ENCODE measurements at regions not wholly inside any gene's neighbourhood (a gene's known extent, or its start where the extent isn't known, plus 50 kb on each side); places are given as distances from the start of the nearest gene placed in this dataset.

DNA sequence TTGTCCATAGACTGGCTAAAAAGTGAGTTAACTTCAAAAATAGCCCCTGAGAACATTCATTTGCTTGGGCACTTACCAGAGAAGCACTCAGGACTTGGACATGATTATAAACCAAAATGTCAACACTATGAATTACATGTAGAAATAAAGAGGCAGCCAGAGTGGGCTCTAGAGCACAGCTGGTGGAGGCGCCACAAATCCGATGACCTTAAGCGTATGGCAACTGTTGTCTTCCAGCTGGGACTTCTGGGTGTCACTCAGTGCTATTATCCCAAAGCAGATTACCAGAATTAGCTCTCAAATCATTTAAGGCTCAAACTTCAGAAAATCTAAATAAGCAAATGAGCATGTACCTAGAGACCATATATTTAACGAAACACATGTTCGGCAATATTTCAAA is 1255.5 kb upstream of the SLC10A2 start:
- no peak for DNase-seq

DNA sequence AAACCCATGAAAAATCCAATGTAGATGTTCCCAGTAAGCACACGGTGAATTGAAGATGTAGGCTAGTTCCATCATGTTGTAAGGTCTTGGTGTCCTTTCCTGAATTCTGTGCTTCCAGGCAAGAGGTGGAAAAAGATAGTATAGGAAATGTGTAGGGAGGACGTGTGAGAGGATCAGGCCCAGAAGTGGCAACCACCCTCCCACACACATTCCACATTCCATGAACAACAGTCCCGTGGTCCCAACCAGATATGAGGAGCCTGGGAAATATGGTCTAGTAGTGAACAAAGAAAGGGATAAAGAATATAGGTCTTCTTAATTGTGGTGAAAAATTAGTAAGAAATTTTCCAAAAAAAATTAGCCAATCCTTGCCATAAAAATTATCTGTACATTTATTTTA is 1254.2 kb upstream of the SLC10A2 start:
- DNase-seq = no peak

DNA sequence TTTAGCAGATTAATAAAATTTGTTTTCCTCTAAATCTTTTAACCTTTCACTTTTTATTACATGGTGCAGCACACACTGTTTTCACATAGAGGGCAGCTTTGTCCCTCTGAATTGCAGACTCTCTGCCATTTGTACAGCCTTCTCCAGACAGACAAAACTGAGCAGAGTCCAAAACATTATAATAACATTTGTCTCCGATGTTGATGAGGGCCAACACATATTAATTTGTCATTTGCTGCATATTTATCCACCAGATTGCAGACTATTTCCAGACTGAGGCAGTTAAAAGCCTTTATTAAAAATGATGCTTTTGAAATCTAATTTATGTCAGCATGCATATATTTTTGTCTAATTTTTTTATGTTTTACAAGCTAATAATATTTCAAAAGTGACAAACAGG is 1251.9 kb upstream of the SLC10A2 start:
- DNase-seq = peak; percentile 32 to 69

DNA sequence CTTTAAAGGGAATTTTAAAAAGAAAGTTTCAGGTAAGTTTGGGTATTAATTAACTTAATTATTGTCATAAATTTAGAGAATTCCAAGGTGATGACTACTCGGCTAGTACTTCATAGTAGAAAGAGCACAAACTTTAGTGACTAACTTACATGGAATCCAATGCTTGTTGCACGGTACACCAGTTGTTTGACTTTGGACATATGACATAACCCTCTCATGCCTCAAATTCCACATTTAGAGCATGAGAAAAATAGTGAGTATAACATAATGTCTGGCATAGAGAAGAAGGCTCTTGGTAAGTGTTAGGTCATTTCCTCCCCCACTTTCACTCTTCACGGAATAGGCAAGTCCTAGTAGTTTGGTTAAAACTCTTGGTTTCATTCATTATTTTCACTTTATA is 1249.4 kb upstream of the SLC10A2 start:
- no peak for DNase-seq

DNA sequence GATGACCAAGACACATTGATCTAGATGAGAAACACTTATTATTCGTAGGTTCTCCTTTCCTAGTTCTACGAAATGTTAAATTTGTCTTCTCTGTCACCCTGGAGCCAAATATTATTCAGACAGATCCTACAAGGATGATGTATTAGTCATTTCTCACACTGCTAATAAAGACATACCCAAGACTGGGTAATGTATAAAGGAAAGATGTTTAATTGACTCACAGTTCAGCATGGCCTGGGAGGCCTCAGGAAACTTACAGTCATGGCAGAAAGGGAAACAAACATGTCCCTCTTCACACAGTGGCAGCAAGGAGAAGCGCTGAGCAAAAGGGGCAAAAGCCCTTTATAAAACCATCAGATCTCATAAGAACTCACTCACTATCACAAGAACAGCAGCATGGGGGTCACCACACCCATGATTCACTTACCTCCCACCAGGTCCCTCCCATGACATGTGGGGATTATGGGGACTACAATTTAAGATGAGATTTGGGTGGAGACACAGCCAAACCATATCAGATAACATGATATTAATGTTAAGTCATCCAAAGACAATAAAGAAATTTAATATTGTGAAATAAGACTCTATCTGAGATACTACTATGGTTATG is 1248.8 kb upstream of the SLC10A2 start:
- DNase-seq = no peak

DNA sequence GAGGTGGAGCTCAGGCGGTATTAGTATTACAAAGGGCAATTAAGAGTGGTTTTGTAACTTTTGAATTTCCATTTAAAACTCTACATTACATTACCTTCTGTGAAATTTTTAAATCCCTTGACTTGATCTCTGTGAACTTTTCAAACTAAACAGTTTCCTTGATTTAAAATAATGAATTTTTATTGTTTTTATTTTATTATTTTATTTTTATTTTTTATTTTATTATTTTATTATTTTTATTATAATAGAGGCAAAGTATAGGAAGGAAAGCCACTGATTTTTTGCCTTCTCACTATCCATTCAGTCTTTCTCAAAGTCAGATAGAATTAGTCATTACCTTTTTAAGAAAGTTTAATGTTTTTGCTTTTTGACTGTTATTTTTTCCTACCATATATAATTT is 1248.1 kb upstream of the SLC10A2 start:
- no peak for DNase-seq

DNA sequence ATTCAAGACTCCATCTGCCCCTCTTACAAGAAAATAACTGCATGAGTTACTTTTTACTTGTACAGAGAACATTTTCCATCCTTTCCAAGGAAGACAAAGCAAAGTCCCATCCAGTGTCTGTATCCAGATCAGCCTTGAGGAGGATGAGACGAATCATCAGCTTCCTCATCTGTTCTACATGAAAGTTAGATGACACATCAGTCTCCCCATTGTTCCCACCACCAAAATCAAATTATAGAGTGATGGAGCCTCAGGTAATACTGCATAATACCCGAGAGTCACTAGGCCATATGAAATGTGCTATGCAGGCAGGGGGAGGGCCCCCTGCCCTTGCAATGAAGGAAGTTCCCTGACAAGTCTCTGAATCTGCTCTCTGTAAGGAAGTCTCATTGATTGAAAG is 1244.6 kb upstream of the SLC10A2 start:
- no peak for DNase-seq

DNA sequence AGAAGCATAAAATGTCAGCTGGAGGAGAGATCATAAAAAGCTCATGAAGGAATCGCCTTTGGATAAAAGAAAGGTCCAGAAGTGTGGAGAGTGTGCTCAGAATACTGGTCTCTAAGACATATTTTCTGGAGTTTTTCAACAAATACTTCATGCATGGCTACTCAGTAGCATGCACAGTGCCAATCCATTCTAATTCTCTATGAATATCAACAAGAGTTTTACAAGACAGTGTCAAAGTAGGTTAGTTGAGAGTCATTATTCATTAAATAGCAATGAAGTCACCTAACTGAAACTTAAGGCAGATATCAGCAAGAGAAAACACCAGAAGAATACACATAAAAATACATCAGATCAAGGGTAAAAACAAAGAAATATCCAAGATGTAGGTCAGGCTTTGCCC is 1243.2 kb upstream of the SLC10A2 start:
- DNase-seq = no peak

DNA sequence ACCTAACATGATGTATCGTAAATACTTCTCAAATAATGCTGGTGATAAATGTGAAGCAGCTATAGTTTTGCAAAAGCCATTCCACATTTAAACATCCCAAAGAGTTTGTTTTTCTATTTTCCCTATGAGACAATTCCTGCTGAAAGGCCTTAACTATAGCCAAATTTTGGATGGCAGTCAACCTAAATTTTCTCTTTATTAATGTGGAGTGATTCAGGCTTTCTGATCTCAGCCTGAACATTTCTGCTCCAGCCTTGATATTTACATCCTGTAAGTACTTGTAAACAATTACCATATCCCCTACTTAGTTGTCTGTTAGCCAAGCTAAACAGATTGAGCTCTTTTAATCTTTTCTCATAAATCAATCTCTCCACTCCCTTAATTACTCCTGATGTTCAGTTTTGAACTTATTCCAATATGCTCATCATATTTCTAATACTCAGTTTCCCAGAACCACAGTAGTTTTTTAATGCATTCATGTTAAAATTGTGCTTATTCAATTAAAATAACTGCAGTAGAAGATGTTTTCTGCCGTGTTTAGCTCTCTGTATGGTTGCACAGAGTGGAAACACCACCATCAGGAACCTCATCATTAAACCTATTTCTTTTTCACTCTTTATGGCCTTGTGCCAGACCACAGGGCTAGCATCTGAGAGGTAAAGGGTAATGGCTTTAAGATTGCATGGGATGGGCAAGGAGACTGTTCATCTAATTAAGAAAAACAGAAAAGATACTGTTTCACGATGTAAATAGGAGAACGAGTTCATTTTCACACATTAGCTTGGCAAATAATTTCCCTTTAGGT is 1235.2 kb upstream of the SLC10A2 start:
- no peak for DNase-seq

DNA sequence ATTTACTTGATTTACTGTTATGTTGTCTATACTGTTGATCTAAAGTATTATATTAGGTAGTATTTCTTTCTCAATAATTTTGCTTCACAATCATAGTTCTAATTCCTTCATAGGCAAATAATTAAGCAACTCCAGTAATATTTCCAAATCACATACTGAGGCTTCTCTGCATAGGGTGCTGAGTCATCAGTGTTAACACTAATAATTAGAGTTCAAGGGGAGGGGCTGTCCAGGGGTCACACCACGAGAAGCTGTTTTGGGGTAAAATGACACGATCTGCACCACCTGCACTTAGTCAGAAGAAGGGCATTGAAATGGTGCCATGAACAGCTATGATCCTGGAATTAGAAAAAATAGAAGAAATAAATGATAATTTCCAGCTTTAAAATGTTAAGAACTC is 1230.9 kb upstream of the SLC10A2 start:
- DNase-seq = no peak

DNA sequence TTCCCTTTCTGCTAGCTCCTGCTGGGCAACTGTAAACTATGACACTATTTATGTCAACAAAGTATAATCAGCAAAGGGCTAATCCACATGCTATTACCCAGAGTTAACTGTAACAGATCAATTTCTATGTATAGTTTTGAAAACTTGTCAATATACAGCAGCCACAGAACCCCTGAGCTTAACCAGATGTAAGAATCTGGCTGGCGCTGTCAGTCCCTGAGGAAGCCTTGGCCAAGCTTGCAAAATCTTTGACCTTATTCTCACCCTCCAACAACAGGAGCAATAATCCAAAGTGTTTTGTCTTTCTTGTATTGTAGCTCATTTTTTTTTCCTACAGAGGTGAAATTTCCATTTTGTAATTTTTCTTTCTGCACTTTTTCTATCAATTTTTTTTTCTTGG is 1230.1 kb upstream of the SLC10A2 start:
- DNase-seq = no peak

DNA sequence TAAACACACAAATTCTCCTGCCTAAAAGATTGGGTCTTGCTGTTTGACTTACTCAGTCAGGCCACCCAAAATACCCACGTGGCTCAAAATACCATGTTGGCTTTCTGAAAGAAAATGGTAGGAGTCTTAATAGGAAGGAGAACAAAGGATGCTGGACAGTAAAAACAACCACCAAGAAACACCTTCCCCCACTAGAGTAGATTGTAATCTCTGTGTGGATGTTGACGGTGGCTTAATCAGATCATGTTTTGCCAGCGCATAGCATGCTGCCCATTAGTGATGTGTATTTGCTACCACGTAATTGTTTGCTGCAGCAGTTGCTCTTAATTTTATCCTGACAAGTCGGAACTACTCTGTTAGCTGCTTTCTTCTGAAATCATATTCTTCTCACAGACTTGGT is 1229.3 kb upstream of the SLC10A2 start:
- DNase-seq = no peak

DNA sequence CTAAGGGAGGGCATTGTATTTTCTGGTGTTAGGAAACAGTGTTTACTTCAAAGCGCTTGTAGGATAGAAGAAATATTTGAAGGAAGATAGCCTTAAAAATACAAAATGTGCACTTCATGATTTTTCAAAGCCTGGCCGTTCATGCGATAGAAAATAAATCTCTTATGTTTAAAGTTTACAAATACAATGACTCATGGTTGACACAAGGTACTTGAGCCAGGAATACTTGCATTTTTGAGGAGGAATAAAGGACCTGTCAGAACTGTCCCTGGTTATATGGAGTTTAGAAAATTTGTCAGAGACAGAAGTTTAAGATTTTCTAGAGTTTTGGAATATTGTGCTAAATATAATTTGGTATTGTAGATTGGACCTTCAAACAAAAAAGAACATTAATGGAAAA is 1223.2 kb upstream of the SLC10A2 start:
- DNase-seq = no peak

DNA sequence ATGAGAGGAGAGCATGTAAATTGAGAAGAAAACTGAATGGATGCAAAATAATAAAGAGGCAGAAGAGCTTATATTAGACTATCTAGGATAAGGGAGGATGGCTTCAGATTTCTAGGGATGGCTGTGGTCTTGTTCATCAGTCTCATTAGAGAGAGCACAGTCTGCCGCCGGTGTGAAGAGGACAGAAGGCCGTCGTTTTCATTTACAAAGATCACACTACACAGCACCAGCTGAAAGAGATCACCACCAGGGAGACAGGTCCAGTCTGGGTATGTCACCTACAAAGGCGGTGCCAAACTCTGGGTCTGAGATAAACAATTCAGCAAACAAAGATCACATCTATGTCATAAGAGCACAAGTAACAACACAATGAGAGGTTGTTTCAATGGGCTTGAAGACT is 1222.3 kb upstream of the SLC10A2 start:
- DNase-seq = no peak

DNA sequence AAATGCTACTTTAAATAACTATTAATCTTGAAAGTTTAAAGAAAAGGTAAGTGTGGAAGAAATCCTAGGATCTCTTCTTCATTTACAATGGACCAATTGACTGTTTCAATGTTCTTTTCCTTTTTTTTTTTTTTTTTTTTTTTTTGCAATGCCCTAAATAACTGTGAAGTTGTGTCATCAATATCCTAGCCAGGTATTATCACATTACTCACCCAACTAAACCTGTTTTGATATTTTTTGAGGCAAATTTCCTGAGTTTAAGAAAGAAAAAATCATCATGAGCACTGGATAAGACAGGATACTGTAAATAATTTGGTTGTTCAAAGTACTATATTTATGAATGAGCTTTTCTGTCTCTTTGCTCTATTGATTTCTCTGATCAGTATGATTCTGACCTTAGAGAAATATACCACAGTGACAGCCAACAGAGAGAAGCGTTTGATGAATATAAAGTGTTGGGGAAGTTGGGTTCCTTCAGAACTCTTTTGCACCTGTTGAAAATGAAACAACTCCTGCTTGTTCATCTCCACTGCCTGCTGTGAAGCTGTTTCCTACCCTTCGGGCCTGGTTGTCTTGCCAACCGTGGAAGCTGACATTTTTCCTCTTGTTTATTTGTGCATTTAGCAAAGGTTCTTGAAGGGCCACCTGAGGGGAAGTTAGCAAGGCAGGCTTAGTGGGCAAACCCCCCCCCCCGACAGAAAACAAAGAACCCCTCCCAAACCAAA is 1220.5 kb upstream of the SLC10A2 start:
- no peak for DNase-seq

DNA sequence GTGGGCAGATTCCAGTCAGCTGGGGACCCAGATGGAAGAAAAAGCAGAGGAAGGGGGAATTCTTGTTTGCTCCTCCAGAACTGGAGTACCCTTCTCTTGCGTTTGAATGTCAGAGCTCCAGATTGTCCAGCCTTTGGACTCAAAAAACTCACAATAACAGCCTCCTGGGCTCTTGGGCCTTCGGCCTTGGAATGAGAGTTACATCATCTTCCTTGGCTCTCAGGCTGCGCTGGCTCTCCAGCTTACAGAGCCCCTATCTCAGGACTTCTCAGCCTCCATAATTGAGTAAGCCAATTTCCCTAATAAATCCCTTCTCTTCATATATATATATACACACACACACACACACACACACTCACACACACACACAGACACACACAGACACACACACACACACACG is 1215.7 kb upstream of the SLC10A2 start:
- DNase-seq = no peak

DNA sequence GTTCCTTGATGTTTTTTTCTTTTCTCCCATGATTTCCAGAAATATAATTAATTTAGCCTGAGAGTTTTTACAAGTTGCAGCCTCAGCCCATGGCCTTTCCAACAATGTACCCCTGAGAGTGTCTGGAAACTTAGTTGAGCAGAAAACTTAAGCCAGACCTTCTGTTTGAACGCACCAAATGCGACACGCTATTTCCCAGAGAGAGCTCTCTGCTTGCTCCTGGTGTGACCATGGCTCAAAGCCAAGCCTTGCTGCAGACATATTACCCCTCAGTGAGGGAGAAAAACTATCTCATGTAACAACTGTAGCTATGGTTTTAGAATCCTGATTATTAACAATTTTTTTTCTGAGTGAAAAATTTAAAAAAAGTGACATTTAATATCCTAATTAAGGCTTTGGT is 1204.5 kb upstream of the SLC10A2 start:
- DNase-seq = no peak

DNA sequence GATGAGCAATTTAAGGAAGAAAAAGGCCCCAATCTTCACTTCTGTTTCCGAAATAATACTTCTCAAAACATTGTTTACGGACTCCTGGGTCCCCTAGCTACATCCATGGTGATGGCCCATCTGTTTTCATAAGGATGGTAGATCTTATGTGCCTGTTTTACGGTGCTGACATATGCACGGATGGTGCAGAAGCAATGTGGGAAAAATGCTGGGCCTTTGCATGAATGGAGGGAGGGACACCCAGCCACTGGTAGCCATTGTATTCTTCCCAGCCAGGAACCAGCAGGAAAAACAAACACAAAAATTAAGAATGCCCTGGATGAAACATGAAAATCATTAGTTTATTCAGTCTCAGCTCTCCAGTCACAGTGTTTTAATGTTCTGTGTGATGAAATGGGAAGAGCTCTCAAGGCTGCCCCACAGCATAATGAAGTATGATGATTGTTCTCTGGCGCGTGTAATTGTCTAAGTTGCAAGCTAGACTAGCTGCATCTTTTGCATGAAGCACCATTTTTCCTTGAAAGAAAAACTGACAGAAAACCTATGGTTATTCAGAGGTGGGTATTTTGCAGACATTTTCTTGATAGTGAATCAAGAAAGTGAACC is 1201.1 kb upstream of the SLC10A2 start:
- DNase-seq = peak; percentile 66 to 78

DNA sequence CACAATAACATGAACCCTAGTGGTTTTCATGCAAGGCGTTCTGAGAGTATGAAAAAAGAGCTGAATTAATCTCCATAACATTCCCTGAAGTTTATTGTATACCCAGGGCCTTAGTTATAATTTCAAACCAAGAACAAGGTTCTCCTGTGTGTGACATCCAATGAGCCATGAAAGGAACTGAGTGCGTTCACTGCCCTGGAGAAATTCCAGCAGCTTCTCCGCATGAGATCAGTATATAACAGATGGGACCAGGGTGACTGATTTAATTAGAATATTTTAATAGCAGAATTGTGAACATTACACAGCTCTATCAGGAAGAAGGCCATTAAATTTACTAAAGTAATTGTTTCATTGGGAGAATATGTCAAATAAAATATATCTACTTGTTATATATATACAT is 1190.5 kb upstream of the SLC10A2 start:
- no peak for DNase-seq

DNA sequence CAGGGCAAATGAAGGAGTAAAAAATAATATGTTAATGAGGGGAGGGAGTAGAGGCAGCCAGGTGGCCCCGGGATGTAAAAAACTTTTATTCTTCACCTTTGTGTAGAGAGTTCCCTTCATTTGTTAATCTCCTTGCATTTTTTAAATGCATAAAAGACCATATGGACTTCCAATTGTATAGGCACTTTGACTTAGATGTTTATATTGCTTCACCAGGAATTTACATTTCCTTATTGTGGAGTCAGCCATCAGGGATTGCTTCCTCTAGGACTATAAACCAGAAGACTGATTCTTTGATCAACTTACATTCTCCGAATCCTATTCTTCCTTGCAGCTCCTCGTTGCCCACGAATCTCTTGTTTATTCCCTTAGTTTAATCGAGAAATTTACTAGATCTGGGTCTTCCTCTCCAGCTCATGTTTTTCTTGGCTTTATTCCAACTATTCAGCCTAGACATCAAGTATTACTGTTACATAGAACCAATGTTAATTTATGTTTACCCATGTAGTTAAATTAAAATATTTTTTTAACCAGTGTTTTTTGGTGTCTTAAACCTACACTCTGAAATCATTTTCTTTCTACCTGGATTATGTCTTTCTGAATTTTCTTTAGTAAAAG is 1187.0 kb upstream of the SLC10A2 start:
- peak in 1 of 2 experiments; percentile 25 for DNase-seq

DNA sequence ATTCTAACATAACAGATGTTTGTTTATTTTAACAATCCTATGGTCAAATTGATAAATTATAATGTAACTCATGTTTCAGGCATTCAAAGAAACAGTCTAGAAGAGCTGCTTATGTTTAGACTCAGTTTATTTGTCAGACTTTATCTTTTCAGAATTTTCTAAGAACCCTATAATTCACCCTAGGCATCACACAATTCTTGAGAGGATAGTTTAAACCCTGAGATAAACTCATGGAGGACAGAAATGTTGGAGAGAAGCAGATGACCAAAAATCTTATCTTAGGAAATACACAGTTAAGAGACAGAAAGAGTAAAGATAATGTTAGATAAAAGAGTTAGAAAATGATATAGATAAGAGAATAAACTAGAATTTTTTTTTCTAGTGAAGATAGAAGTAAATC is 1185.7 kb upstream of the SLC10A2 start:
- no peak for DNase-seq

DNA sequence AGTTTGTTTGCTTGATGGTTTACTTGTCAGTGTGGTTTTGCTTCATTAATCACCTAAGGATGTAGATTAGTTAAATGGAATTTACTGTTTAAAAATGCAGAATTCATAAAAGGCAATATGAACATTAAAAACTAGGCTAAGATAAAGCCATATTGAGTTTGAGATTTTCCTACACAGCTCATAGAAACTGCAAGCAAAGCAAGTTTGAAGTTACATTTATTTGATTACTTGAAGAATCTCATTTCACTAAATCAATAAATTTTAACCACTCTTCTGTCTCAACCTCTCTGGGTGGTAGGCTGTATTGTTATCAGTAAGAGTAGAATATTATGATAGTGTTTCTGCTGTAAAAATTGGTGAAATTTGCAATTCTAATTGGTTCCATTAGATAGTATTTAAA is 1180.7 kb upstream of the SLC10A2 start:
- DNase-seq = peak; percentile 77 to 82

DNA sequence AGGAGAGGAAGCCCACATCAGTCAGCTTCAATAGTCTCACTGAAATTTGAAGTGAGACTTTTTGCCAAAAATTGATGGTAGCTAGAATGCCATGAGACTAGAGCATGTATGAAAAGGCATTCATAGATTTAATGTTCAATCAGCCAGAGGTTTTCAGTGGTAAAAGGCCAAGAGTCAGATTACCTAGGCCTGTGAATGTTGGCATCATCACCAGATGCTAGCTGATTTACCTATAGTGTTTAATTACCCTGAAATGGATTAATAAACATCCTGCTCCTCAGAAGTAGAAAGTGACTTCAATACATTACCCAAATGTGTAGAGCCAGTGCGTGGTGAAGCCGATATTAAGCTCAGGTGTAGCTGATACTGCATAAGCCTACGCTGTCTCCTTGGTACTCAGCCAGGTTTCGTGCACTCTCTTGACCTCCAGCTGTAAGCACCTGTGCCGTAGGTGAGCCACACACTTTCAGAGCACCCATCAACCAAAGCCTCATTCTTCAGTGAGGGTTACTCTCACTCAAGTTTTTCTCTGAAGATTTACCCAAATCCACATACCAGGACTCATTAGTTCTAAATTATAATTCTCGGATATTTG is 1140.3 kb upstream of the SLC10A2 start:
- no peak for DNase-seq
